ENCODE measurements at regions not wholly inside any gene's neighbourhood (a gene's known extent, or its start where the extent isn't known, plus 50 kb on each side); places are given as distances from the start of the nearest gene placed in this dataset.

GRCh38 chr11:130780437-130780836 is 135.8 kb downstream of the SNX19 start:
- no peak for DNase-seq

GRCh38 chr11:130781931-130782330 is 134.3 kb downstream of the SNX19 start:
- DNase-seq: no peak

GRCh38 chr11:130782361-130783222 is 133.7 kb downstream of the SNX19 start:
- DNase-seq: no peak

- DNase-seq: no peak
Measured at GRCh38 chr11:130783323-130783722, 133.0 kb downstream of the SNX19 start.

- DNase-seq: no peak
Measured at GRCh38 chr11:130785380-130786116, 130.7 kb downstream of the SNX19 start.

GRCh38 chr11:130786586-130786985 is 129.7 kb downstream of the SNX19 start:
- DNase-seq: no peak

- DNase-seq: no peak
Measured at GRCh38 chr11:130787092-130787616, 129.1 kb downstream of the SNX19 start.

- no peak for DNase-seq
Measured at GRCh38 chr11:130787973-130788570, 128.2 kb downstream of the SNX19 start.

- no peak for DNase-seq
Measured at GRCh38 chr11:130789056-130789640, 127.1 kb downstream of the SNX19 start.

- no peak for DNase-seq
Measured at GRCh38 chr11:130790689-130791088, 125.6 kb downstream of the SNX19 start.

- DNase-seq: no peak
Measured at GRCh38 chr11:130792772-130793171, 123.5 kb downstream of the SNX19 start.

GRCh38 chr11:130796828-130797227 is 119.5 kb downstream of the SNX19 start:
- DNase-seq: no peak

- no peak for DNase-seq
Measured at GRCh38 chr11:130798280-130798679, 118.0 kb downstream of the SNX19 start.

GRCh38 chr11:130798801-130799200 is 117.5 kb downstream of the SNX19 start:
- DNase-seq: no peak

GRCh38 chr11:130801333-130802122 is 114.8 kb downstream of the SNX19 start:
- DNase-seq: no peak

- no peak for DNase-seq
Measured at GRCh38 chr11:130802567-130802966, 113.7 kb downstream of the SNX19 start.

GRCh38 chr11:130804306-130805076 is 111.8 kb downstream of the SNX19 start:
- DNase-seq: no peak

- no peak for DNase-seq
Measured at GRCh38 chr11:130806746-130807145, 109.5 kb downstream of the SNX19 start.

- no peak for DNase-seq
Measured at GRCh38 chr11:130808541-130808940, 107.7 kb downstream of the SNX19 start.

- DNase-seq: no peak
Measured at GRCh38 chr11:130813196-130813595, 103.1 kb downstream of the SNX19 start.

- no peak for DNase-seq
Measured at GRCh38 chr11:130813638-130814037, 102.6 kb downstream of the SNX19 start.
